ENCODE measurements at regions not wholly inside any gene's neighbourhood (a gene's known extent, or its start where the extent isn't known, plus 50 kb on each side); places are given as distances from the start of the nearest gene placed in this dataset.

GRCh38 chr3:25252291-25252690 lies 175.8 kb upstream of the RARB start:
- no peak for TF ChIP-seq CTCF (IDR thresholded peaks at IDR 0.05; ENCODE audit: low read depth, low read length, missing control alignments)
- no peak overlapping the region for H3K4me3 ChIP-seq (ENCODE audit: low read depth, low read length)
- no peak for DNase-seq (ENCODE audit: low read depth)

- no peak for TF ChIP-seq CTCF (IDR thresholded peaks at IDR 0.05; ENCODE audit: low read depth, low read length, missing control alignments)
- H3K4me3 ChIP-seq (ENCODE audit: low read depth, low read length), result no peak overlapping the region
- DNase-seq (ENCODE audit: low read depth), result no peak
Measured at GRCh38 chr3:25257026-25257425, 171.0 kb upstream of the RARB start.

- no peak overlapping the region for H3K4me3 ChIP-seq (ENCODE audit: low read depth, low read length)
- no peak for TF ChIP-seq CTCF (IDR thresholded peaks at IDR 0.05; ENCODE audit: low read depth, low read length, missing control alignments)
- no peak for DNase-seq (ENCODE audit: low read depth)
Measured at GRCh38 chr3:25259871-25260270, 168.2 kb upstream of the RARB start.

- DNase-seq (ENCODE audit: low read depth), result no peak
- H3K4me3 ChIP-seq (ENCODE audit: low read depth, low read length), result no peak overlapping the region
- no peak for TF ChIP-seq CTCF (IDR thresholded peaks at IDR 0.05; ENCODE audit: low read depth, low read length, missing control alignments)
Measured at GRCh38 chr3:25262322-25262721, 165.7 kb upstream of the RARB start.

- no peak for DNase-seq (ENCODE audit: low read depth)
- no peak overlapping the region for H3K4me3 ChIP-seq (ENCODE audit: low read depth, low read length)
- TF ChIP-seq CTCF (IDR thresholded peaks at IDR 0.05; ENCODE audit: low read depth, low read length, missing control alignments), result no peak
Measured at GRCh38 chr3:25265284-25265683, 162.8 kb upstream of the RARB start.

- no peak for DNase-seq (ENCODE audit: low read depth)
- H3K4me3 ChIP-seq (ENCODE audit: low read depth, low read length), result no peak overlapping the region
- TF ChIP-seq CTCF (IDR thresholded peaks at IDR 0.05; ENCODE audit: low read depth, low read length, missing control alignments), result no peak
Measured at GRCh38 chr3:25266677-25267076, 161.4 kb upstream of the RARB start.

GRCh38 chr3:25272090-25272489 lies 156.0 kb upstream of the RARB start:
- no peak for DNase-seq (ENCODE audit: low read depth)
- no peak overlapping the region for H3K4me3 ChIP-seq (ENCODE audit: low read depth, low read length)
- TF ChIP-seq CTCF (IDR thresholded peaks at IDR 0.05; ENCODE audit: low read depth, low read length, missing control alignments), result no peak

Data from GM12864 (cell line).